H9 (cell line): ENCODE measurements at regions not wholly inside any gene's neighbourhood (a gene's known extent, or its start where the extent isn't known, plus 50 kb on each side); places are given as distances from the start of the nearest gene placed in this dataset.

Experiments used
- DNase-seq: peaks from one replicate; pipeline ENCODE4 v3.0.0-alpha.2; 2017
- H2AFZ ChIP-seq: one replicate; pipeline ENCODE4 v1.6.1; 2013; ENCODE audit warnings: mild to moderate bottlenecking, low read length, control low read depth, moderate library complexity
- H2AK5ac ChIP-seq: 2 replicates; pipeline ENCODE4 v1.6.1; 2013; ENCODE audit warnings: low read length, control low read depth, mixed read lengths; ENCODE audit not compliant: insufficient read length
- H2BK120ac ChIP-seq: one replicate; pipeline ENCODE4 v1.6.1; 2013; ENCODE audit warnings: low read depth, mild to moderate bottlenecking, low read length, control low read depth, inconsistent platforms; ENCODE audit not compliant: poor library complexity, severe bottlenecking
- H2BK12ac ChIP-seq: 2 replicates; pipeline ENCODE4 v1.6.1; 2013; ENCODE audit warnings: low read length, control low read depth, mixed read lengths, low read depth; ENCODE audit not compliant: insufficient read length
- H2BK15ac ChIP-seq: 2 replicates; pipeline ENCODE4 v1.6.1; 2013; ENCODE audit warnings: low read depth, low read length, control low read depth
- H2BK20ac ChIP-seq: one replicate; pipeline ENCODE4 v1.6.1; 2013; ENCODE audit warnings: low read depth, mild to moderate bottlenecking, low read length, control low read depth, inconsistent platforms; ENCODE audit not compliant: poor library complexity, severe bottlenecking
- H2BK5ac ChIP-seq: 2 replicates; pipeline ENCODE4 v1.6.1; 2013; ENCODE audit warnings: low read length, control low read depth, mixed read lengths; ENCODE audit not compliant: insufficient read length
- H3K14ac ChIP-seq: 2 replicates; pipeline ENCODE4 v1.6.1; 2013; ENCODE audit warnings: low read length, control low read depth; ENCODE audit not compliant: insufficient read depth
- H3K18ac ChIP-seq: 2 replicates; pipeline ENCODE4 v1.6.1; 2013; ENCODE audit warnings: low read depth, mild to moderate bottlenecking, mixed read lengths, low read length, control low read depth; ENCODE audit not compliant: insufficient read length
- H3K23ac ChIP-seq: 2 replicates; pipeline ENCODE4 v1.6.1; 2013; ENCODE audit warnings: low read length, control low read depth, mixed read lengths, low read depth; ENCODE audit not compliant: insufficient read length
- H3K23me2 ChIP-seq: 2 replicates; pipeline ENCODE4 v1.6.1; 2013; ENCODE audit warnings: low read depth, mild to moderate bottlenecking, mixed read lengths, low read length, control low read depth; ENCODE audit not compliant: insufficient read length, poor library complexity, severe bottlenecking
- H3K27ac ChIP-seq: 2 replicates; pipeline ENCODE4 v1.5.1; 2013; ENCODE audit warnings: low read length, control low read depth, mixed read lengths, low read depth; ENCODE audit not compliant: insufficient read length
- H3K27me3 ChIP-seq: 2 replicates; pipeline ENCODE4 v1.6.1; 2013; ENCODE audit warnings: low read length, control low read depth, inconsistent platforms; ENCODE audit not compliant: insufficient read depth
- H3K4ac ChIP-seq: 2 replicates; pipeline ENCODE4 v1.6.1; 2013; ENCODE audit warnings: low read depth, mild to moderate bottlenecking, control low read depth, inconsistent platforms, low read length, moderate library complexity
- H3K4me1 ChIP-seq: 2 replicates; pipeline ENCODE4 v1.6.1; 2013; ENCODE audit warnings: low read length, control low read depth, inconsistent platforms; ENCODE audit not compliant: insufficient read depth
- H3K4me2 ChIP-seq: 2 replicates; pipeline ENCODE4 v1.6.1; 2013; ENCODE audit warnings: low read length, control low read depth, mixed read lengths; ENCODE audit not compliant: insufficient read length, insufficient read depth
- H3K56ac ChIP-seq: 2 replicates; pipeline ENCODE4 v1.6.1; 2013; ENCODE audit warnings: low read depth, mild to moderate bottlenecking, mixed read lengths, low read length, control low read depth; ENCODE audit not compliant: insufficient read length
- H3K79me1 ChIP-seq: 2 replicates; pipeline ENCODE4 v1.6.1; 2013; ENCODE audit warnings: low read depth, mild to moderate bottlenecking, moderate library complexity, low read length, control low read depth, inconsistent platforms; ENCODE audit not compliant: insufficient read depth, poor library complexity, severe bottlenecking
- H3K79me2 ChIP-seq: 2 replicates; pipeline ENCODE4 v1.6.1; 2013; ENCODE audit warnings: low read length, control low read depth, inconsistent platforms; ENCODE audit not compliant: insufficient read depth
- H3K9ac ChIP-seq: 2 replicates; pipeline ENCODE4 v1.6.1; 2013; ENCODE audit warnings: low read length, control low read depth, mixed read lengths; ENCODE audit not compliant: insufficient read length; ENCODE audit errors: extremely low read depth
- H3K9me3 ChIP-seq: one replicate; pipeline ENCODE4 v1.6.1; 2013; ENCODE audit warnings: low read depth, low read length, inconsistent platforms; ENCODE audit not compliant: control insufficient read depth
- H3T11ph ChIP-seq: one replicate; pipeline ENCODE4 v1.6.1; 2013; ENCODE audit warnings: mild to moderate bottlenecking, low read length, control low read depth, inconsistent platforms
- H4K20me1 ChIP-seq: one replicate; pipeline ENCODE4 v1.6.1; 2013; ENCODE audit not compliant: control insufficient read depth, insufficient read length, insufficient read depth
- H4K5ac ChIP-seq: 2 replicates; pipeline ENCODE4 v1.6.1; 2013; ENCODE audit warnings: low read depth, mild to moderate bottlenecking, mixed read lengths, low read length, control low read depth; ENCODE audit not compliant: insufficient read length
- H4K8ac ChIP-seq: replicated peaks from 2 replicates; pipeline ENCODE4 v1.6.1; 2013; ENCODE audit warnings: low read length, control low read depth, mixed read lengths, low read depth; ENCODE audit not compliant: insufficient read length
- H4K91ac ChIP-seq: 2 replicates; pipeline ENCODE4 v1.6.1; 2013; ENCODE audit warnings: low read depth, mild to moderate bottlenecking, moderate library complexity, mixed read lengths, low read length, control low read depth; ENCODE audit not compliant: insufficient read length
- H3K27ac Mint-ChIP-seq, 3 experiments: 2 replicates in 2 of 3; 3 replicates in 1 of 3; pipeline ENCODE4 v1.8.0; 2020 to 2021; ENCODE audit warnings: mixed read lengths in 3 of 3, mild to moderate bottlenecking in 1 of 3, moderate library complexity in 1 of 3
- H3K27me3 Mint-ChIP-seq: 2 replicates; pipeline ENCODE4 v1.8.0; 2021; ENCODE audit warnings: low read depth, mild to moderate bottlenecking, moderate library complexity, mixed read lengths
- H3K36me3 Mint-ChIP-seq, 3 experiments: 2 replicates in 2 of 3; 3 replicates in 1 of 3; pipeline ENCODE4 v1.8.0; 2020 to 2021; ENCODE audit warnings: low read depth in 3 of 3, mixed read lengths in 3 of 3; ENCODE audit not compliant: insufficient read depth in 1 of 3
- H3K4me1 Mint-ChIP-seq, 2 experiments: 2 replicates each; pipeline ENCODE4 v1.8.0; 2020; ENCODE audit warnings: mixed read lengths in 2 of 2
- H3K4me3 Mint-ChIP-seq, 2 experiments: 2 replicates in 1 of 2; 3 replicates in 1 of 2; pipeline ENCODE4 v1.8.0; 2020 to 2021; ENCODE audit warnings: mild to moderate bottlenecking in 2 of 2, mixed read lengths in 2 of 2, moderate library complexity in 1 of 2
- H3K9me3 Mint-ChIP-seq, 2 experiments: 2 replicates in 1 of 2; 3 replicates in 1 of 2; pipeline ENCODE4 v1.8.0; 2020; ENCODE audit warnings: mild to moderate bottlenecking in 2 of 2, mixed read lengths in 2 of 2, moderate library complexity in 1 of 2
- WGBS: extraction: QIAGEN DNeasy Blood & Tissue Kit; methylation state at CpG from one replicate; pipeline ENCODE4 v1.1.7; 2013; ENCODE audit warnings: missing lambda C conversion rate, low lambda C conversion rate, mixed read lengths; ENCODE audit not compliant: insufficient read length; ENCODE audit errors: extremely low coverage; 5-methylcytosine and 5-hydroxymethylcytosine counted together
- TF ChIP-seq, protein P1 (sequence below): fragments of 200-600 bp; sonication (generic); conservative IDR thresholded peaks from 3 replicates; pipeline ENCODE4 v1.8.0; 2021; ENCODE audit warnings: antibody characterized with exemption, mild to moderate bottlenecking

DNA sequence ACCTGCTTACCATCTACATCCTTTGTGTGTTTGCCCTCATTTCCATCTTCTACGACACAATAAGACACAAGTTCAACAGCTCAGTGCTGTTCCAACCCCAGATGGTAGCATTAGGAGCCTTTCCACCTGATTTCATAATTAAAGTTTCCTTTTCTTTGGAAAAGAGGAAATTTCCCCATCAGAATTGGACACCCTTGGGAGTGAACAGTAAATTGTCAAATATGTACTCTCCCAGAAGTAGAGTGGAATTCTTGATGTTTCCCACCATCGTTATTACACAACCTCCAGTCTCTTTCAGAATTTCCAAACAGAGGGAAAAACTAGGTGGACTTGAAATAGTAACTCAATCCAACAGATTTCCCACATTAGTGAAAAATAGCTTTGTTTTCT, 337.6 kb upstream of the OR4E1 start:
- Histone ChIP-seq H4K5ac (no peak overlapping the region), H3K9ac (no peak overlapping the region), H3K23me2 (no peaks in the 10 kb centered on the region), H3K79me1 (no peaks in the 10 kb centered on the region), H3K4me2 (no peak overlapping the region), H2BK5ac (no peak overlapping the region), H2BK120ac (no peak overlapping the region), H2BK20ac (no peak overlapping the region), H2BK12ac (no peak overlapping the region), H3K4me1 (no peaks in the 10 kb centered on the region), H2AFZ (no peak overlapping the region), H4K20me1 (no peaks in the 10 kb centered on the region), H3K79me2 (no peaks in the 10 kb centered on the region), H3K14ac (no peak overlapping the region), H4K8ac (no peak overlapping the region), H3K27ac (no peak overlapping the region), H3T11ph (no peak overlapping the region), H3K4ac (no peak overlapping the region), H3K18ac (no peak overlapping the region), H3K56ac (no peak overlapping the region), H2BK15ac (no peak overlapping the region), H3K9me3 (no peaks in the 10 kb centered on the region), H3K27me3 (no peaks in the 10 kb centered on the region), H2AK5ac (no peak overlapping the region), H3K23ac (no peak overlapping the region), H4K91ac (no peak overlapping the region)
- no CpG with 5 or more reads among the region's 2 CpGs for WGBS
- no peaks in the 10 kb centered on the region; the same call in 1 of the 2 replicates for H3K27me3 Mint-ChIP-seq
- no peak overlapping the region for H3K27ac Mint-ChIP-seq
- H3K9me3 Mint-ChIP-seq = no peaks in the 10 kb centered on the region; a peak in 1 of 5 replicates
- no peaks in the 10 kb centered on the region for H3K4me1 Mint-ChIP-seq
- 0 out of 7 replicates have a peak, but pooled peaks cover 0 to 1% (median 0%) of the 10 kb centered on the region in 3 experiments for H3K36me3 Mint-ChIP-seq
- H3K4me3 Mint-ChIP-seq = no peak overlapping the region
- no peak for DNase-seq
- TF ChIP-seq, protein P1, sequence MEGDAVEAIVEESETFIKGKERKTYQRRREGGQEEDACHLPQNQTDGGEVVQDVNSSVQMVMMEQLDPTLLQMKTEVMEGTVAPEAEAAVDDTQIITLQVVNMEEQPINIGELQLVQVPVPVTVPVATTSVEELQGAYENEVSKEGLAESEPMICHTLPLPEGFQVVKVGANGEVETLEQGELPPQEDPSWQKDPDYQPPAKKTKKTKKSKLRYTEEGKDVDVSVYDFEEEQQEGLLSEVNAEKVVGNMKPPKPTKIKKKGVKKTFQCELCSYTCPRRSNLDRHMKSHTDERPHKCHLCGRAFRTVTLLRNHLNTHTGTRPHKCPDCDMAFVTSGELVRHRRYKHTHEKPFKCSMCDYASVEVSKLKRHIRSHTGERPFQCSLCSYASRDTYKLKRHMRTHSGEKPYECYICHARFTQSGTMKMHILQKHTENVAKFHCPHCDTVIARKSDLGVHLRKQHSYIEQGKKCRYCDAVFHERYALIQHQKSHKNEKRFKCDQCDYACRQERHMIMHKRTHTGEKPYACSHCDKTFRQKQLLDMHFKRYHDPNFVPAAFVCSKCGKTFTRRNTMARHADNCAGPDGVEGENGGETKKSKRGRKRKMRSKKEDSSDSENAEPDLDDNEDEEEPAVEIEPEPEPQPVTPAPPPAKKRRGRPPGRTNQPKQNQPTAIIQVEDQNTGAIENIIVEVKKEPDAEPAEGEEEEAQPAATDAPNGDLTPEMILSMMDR = no peak
